RWPE1 (cell line): ENCODE measurements at regions not wholly inside any gene's neighbourhood (a gene's known extent, or its start where the extent isn't known, plus 50 kb on each side); places are given as distances from the start of the nearest gene placed in this dataset.

Experiments used
- CTCF ChIA-PET: fragments of 350-600 bp; sonication (Branson Sonifier 250); formaldehyde crosslinking; extraction: SDS; loops from one replicate; lab custom pipeline; 2021; lab: Yijun Ruan, JAX
- POLR2A ChIA-PET: fragments of 400-600 bp; formaldehyde crosslinking; extraction: SDS; loops from one replicate; lab custom pipeline; 2020; ENCODE audit warnings: antibody characterized with exemption; ENCODE audit not compliant: low non-redundant PET; lab: Yijun Ruan, JAX
- DNase-seq: peaks from one replicate; pipeline ENCODE4 v3.0.0; 2012; ENCODE audit warnings: low spot score
- H3K27ac ChIP-seq: fragments of 450-650 bp; 2 replicates; pipeline ENCODE4 v1.5.1; 2017
- TF ChIP-seq, protein P1 (sequence below): fragments of 450-650 bp; conservative IDR thresholded peaks from 2 replicates; pipeline ENCODE4 v1.5.1; 2017; ENCODE audit warnings: low read depth, mild to moderate bottlenecking

DNA sequence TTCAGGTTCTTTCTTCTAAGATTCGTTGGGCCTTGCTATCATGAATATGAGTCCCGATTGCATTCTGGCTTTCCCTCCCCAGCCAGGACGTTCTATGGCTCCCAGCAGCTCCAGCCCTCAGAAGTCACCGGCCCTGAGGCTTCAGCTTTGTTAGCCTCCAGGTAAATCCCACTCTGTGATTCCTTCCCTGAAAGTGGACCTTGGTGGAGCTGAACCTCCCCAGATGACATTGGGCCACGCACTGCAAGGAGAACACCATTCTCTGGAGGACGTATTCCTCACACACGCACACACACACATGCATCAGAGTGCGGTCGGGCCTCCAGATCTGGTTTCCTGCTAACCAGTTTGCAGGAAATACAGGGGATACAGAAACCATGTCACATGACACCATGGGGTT is 487.3 kb upstream of the CDH4 start:
- CTCF ChIA-PET, result no interaction called here
- H3K27ac ChIP-seq, result no peak overlapping the region
- POLR2A ChIA-PET, result no interaction called here
- TF ChIP-seq, protein P1, sequence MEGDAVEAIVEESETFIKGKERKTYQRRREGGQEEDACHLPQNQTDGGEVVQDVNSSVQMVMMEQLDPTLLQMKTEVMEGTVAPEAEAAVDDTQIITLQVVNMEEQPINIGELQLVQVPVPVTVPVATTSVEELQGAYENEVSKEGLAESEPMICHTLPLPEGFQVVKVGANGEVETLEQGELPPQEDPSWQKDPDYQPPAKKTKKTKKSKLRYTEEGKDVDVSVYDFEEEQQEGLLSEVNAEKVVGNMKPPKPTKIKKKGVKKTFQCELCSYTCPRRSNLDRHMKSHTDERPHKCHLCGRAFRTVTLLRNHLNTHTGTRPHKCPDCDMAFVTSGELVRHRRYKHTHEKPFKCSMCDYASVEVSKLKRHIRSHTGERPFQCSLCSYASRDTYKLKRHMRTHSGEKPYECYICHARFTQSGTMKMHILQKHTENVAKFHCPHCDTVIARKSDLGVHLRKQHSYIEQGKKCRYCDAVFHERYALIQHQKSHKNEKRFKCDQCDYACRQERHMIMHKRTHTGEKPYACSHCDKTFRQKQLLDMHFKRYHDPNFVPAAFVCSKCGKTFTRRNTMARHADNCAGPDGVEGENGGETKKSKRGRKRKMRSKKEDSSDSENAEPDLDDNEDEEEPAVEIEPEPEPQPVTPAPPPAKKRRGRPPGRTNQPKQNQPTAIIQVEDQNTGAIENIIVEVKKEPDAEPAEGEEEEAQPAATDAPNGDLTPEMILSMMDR, result no peak
- no peak for DNase-seq

DNA sequence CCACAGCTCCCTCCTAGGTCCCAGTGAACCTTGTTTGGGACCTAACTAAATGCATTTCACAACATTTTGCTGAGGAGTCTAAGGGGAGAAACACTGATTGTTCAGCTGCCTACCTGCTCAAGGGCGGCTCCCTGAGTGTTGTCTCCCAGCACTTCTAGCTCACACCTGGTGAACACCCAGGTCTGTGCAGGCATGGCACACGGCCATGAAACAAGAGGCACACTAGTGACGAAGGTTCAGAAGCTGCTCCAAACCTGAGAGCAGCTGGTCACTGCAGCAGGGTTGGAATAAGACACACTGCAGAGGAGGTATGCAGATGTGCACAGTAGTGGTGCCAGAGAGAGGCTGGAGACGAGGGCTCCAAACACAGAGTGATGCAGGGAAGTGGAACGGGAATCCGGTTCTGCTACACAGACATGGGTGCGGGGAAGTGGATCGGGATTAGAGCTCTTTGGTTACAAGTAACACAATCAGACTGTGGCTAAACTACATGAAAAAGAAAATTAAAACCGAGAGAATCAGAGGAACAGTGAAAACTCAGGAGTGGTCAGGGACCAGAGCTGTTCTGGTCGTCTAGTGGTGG is 486.1 kb upstream of the CDH4 start:
- CTCF ChIA-PET, result interaction anchor here (0.6 kb wide), 1 partner anchor 471 kb away, joined by 3 read pairs; no protein-coding TSS in a partner anchor
- TF ChIP-seq, protein P1, result no peak
- no peak for DNase-seq
- POLR2A ChIA-PET, result no interaction called here
- H3K27ac ChIP-seq, result no peak overlapping the region

DNA sequence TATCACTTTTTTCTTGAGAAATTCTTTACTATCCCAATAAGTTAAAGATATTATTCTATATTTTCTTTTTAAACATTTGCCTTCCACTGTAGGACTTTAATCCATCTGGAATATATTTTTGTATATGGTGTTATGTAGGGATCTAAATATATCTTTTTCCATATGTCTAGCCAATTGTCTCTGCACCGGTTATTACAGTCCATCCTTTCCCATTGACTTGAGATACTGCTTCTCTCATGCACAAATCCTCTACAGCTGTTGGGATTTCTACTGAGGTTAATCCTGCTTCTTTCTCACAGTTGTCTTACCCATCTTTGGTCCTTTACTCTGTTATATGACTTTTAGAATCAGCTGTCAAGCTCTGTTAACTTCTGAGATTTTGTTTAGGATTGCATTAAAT is 483.8 kb upstream of the CDH4 start:
- POLR2A ChIA-PET, result no interaction called here
- TF ChIP-seq, protein P1, result no peak
- no peak for DNase-seq
- CTCF ChIA-PET, result no interaction called here
- no peak overlapping the region for H3K27ac ChIP-seq

DNA sequence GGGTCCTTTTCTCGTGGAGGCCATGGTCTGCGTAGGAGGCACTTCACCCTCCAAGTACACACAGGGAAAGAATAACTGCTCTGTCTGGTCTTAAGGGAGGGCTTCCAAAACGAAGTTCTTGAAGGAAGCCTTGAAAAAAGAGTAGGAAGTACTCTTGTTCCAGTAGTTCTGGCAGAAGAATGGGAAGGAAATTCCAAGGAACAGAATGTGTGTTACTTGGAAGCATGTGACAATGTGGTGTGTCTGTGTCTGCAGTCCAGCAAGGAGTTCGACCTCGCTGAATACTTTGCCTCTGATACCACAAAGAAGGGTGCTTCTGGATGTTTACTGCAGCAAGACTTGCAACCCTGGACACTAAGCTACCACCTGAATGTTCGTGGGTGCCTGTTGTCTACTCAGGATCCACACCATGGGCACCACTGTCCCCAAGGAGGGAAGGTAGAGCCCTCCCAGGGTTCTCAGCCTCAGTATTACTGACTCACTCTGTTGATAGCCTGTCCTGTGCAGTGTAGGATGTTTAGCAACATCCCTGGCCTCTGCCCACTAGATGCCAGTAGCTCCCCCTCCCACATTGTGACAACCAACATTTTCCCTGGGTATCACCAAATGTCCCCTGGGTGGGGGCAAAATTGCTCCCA is 471.6 kb upstream of the CDH4 start:
- no peak for DNase-seq
- POLR2A ChIA-PET, result no interaction called here
- CTCF ChIA-PET, result interaction anchor here (0.6 to 0.7 kb wide), 2 partner anchors 296 to 525 kb away, joined by 3 read pairs; no protein-coding TSS in a partner anchor
- TF ChIP-seq, protein P1, result no peak
- no peak overlapping the region for H3K27ac ChIP-seq

DNA sequence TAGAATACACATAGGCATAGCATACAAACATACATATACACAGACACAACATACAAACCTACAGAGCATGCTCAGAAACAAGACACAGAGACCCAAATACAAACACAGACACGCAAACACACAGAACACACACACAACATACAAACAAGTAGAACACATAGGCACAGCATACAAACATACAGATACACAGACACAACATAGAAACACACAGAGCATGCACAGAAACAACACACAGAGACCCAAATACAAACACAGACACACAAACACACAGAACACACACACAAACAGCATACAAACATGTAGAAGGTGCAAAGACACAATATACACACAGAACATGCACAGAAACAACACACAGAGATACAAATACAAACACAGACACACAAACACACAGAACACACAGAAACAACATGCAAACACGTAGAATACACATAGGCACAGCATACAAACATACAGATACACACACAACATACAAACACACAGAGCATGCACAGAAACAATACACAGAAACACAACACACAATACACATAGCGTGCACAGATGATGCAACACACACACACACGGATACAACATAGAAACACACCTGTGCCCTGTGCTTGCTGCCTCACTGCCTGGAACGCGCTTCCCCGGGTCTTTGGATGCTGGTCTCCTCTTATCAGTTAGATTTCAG is 469.0 kb upstream of the CDH4 start:
- CTCF ChIA-PET, result no interaction called here
- DNase-seq, result no peak
- TF ChIP-seq, protein P1, result no peak
- POLR2A ChIA-PET, result interaction anchor here (0.8 kb wide), 1 partner anchor 20 kb away, joined by 4 read pairs; no protein-coding TSS in a partner anchor
- no peak overlapping the region for H3K27ac ChIP-seq

DNA sequence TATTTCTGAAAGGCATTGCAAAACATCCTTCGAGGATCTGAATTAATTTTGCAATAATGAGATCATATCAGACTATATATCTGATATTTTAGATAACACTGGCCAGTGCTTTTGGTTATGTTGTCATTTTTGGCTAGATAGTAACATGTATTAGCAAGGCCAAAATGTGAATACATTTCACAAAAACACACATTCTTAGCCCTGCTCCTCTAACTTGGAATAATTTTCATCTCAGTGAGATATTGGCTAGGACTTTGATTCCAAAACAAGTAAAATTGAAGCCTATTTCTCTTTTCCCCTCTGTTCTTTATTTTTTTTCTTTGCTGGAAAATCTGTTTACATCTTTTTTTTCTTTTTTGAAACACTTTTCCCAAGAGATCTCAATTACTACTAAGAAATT is 466.8 kb upstream of the CDH4 start:
- DNase-seq, result no peak
- no peak overlapping the region for H3K27ac ChIP-seq
- ChIA-PET POLR2A (no interaction called here), CTCF (interaction anchor here (0.6 kb wide), 1 partner anchor 129 kb away, joined by 6 read pairs; no protein-coding TSS in a partner anchor)
- TF ChIP-seq, protein P1, result no peak
